ENCODE measurements at regions not wholly inside any gene's neighbourhood (a gene's known extent, or its start where the extent isn't known, plus 50 kb on each side); places are given as distances from the start of the nearest gene placed in this dataset.

- TF ChIP-seq NFIC (IDR thresholded peaks at IDR 0.05; ENCODE audit: borderline replicate concordance) (peak; percentile 19; the same call in 1 of the 2 replicates), GABPA (IDR thresholded peaks at IDR 0.05; ENCODE audit: low read depth) (no peak), EZH2phosphoT487 (IDR thresholded peaks at IDR 0.05; ENCODE audit: borderline replicate concordance, low read depth) (no peak)
Measured at GRCh38 chr10:89129911-89130310, 77.2 kb downstream of the CH25H start.

All from SK-N-SH (cell line).